T-helper 17 cell (primary cell): ENCODE measurements at regions not wholly inside any gene's neighbourhood (a gene's known extent, or its start where the extent isn't known, plus 50 kb on each side); places are given as distances from the start of the nearest gene placed in this dataset.

ENCODE experiments used
- ATAC-seq: fragments of 150-1000 bp; cut with Tn5 transposase; 2 replicates; pipeline ENCODE4 v1.10.0; 2021; ENCODE audit warnings: mild to moderate bottlenecking, moderate library complexity
- DNase-seq, 3 donors: peaks; one replicate each; pipeline versions ENCODE4 v3.0.0 to v3.0.0-alpha.2; 2020 to 2021
- H3K9me3 ChIP-seq: one replicate; pipeline ENCODE4 v1.7.0; 2013; ENCODE audit warnings: low read length, mild to moderate bottlenecking; ENCODE audit not compliant: control insufficient read depth, poor library complexity, severe bottlenecking
- H3K27ac Mint-ChIP-seq: one replicate; pipeline ENCODE4 v1.8.0; 2022; ENCODE audit warnings: mild to moderate bottlenecking, moderate library complexity, mixed read lengths
- H3K27me3 Mint-ChIP-seq: one replicate; pipeline ENCODE4 v1.8.0; 2022; ENCODE audit warnings: mixed read lengths
- H3K36me3 Mint-ChIP-seq: one replicate; pipeline ENCODE4 v1.8.0; 2022; ENCODE audit warnings: low read depth, mixed read lengths
- H3K4me1 Mint-ChIP-seq: one replicate; pipeline ENCODE4 v1.8.0; 2022; ENCODE audit warnings: mild to moderate bottlenecking, mixed read lengths
- H3K4me3 Mint-ChIP-seq: one replicate; pipeline ENCODE4 v1.8.0; 2022; ENCODE audit warnings: mild to moderate bottlenecking, moderate library complexity, mixed read lengths

- H3K36me3 Mint-ChIP-seq: no peaks in the 10 kb centered on the region
- no peaks in the 10 kb centered on the region for H3K9me3 ChIP-seq
- H3K4me3 Mint-ChIP-seq: no peak overlapping the region
- H3K4me1 Mint-ChIP-seq: peaks cover 23% of the 10 kb centered on the region
- H3K27ac Mint-ChIP-seq: no peak overlapping the region
- peaks cover 25% of the 10 kb centered on the region for H3K27me3 Mint-ChIP-seq
- ATAC-seq (no peak), DNase-seq (no peak)
Observed at GRCh38 chr11:8340296-8340695, 76.6 kb upstream of the LMO1 start.

- peaks cover 19% of the 10 kb centered on the region for H3K27me3 Mint-ChIP-seq
- DNase-seq (no peak), ATAC-seq (no peak)
- no peak overlapping the region for H3K27ac Mint-ChIP-seq
- no peaks in the 10 kb centered on the region for H3K36me3 Mint-ChIP-seq
- H3K9me3 ChIP-seq: no peaks in the 10 kb centered on the region
- H3K4me3 Mint-ChIP-seq: no peak overlapping the region
- peaks cover 23% of the 10 kb centered on the region for H3K4me1 Mint-ChIP-seq
Observed at GRCh38 chr11:8339592-8340022, 75.9 kb upstream of the LMO1 start.

GRCh38 chr11:8338138-8338537 lies 74.5 kb upstream of the LMO1 start:
- Mint-ChIP-seq H3K36me3 (no peaks in the 10 kb centered on the region), H3K4me3 (no peak overlapping the region), H3K27ac (no peak overlapping the region), H3K4me1 (peaks cover 17% of the 10 kb centered on the region), H3K27me3 (peaks cover 24% of the 10 kb centered on the region)
- no peak for DNase-seq
- H3K9me3 ChIP-seq: no peaks in the 10 kb centered on the region
- no peak for ATAC-seq

GRCh38 chr11:8337130-8337795 lies 73.6 kb upstream of the LMO1 start:
- DNase-seq: no peak
- ATAC-seq: no peak
- H3K36me3 Mint-ChIP-seq: no peaks in the 10 kb centered on the region
- no peaks in the 10 kb centered on the region for H3K9me3 ChIP-seq
- no peak overlapping the region for H3K4me3 Mint-ChIP-seq
- peaks cover 9% of the 10 kb centered on the region for H3K4me1 Mint-ChIP-seq
- no peak overlapping the region for H3K27ac Mint-ChIP-seq
- H3K27me3 Mint-ChIP-seq: peaks cover 18% of the 10 kb centered on the region

GRCh38 chr11:8336356-8337129 lies 72.9 kb upstream of the LMO1 start:
- no peak overlapping the region for H3K4me3 Mint-ChIP-seq
- no peaks in the 10 kb centered on the region for H3K9me3 ChIP-seq
- H3K36me3 Mint-ChIP-seq: no peaks in the 10 kb centered on the region
- H3K4me1 Mint-ChIP-seq: peaks cover 9% of the 10 kb centered on the region
- H3K27ac Mint-ChIP-seq: no peak overlapping the region
- no peak for ATAC-seq
- peaks cover 16% of the 10 kb centered on the region for H3K27me3 Mint-ChIP-seq
- DNase-seq: no peak

GRCh38 chr11:8335683-8336082 lies 72.0 kb upstream of the LMO1 start:
- no peak for ATAC-seq
- no peak for DNase-seq
- Mint-ChIP-seq H3K4me1 (peaks cover 9% of the 10 kb centered on the region), H3K27me3 (peaks cover 21% of the 10 kb centered on the region), H3K36me3 (no peaks in the 10 kb centered on the region), H3K4me3 (no peak overlapping the region), H3K27ac (no peak overlapping the region)
- H3K9me3 ChIP-seq: no peaks in the 10 kb centered on the region

GRCh38 chr11:8335186-8335585 lies 71.5 kb upstream of the LMO1 start:
- no peak for DNase-seq
- Mint-ChIP-seq H3K27me3 (peaks cover 21% of the 10 kb centered on the region), H3K4me1 (peaks cover 9% of the 10 kb centered on the region), H3K4me3 (no peak overlapping the region), H3K27ac (no peak overlapping the region), H3K36me3 (no peaks in the 10 kb centered on the region)
- H3K9me3 ChIP-seq: no peaks in the 10 kb centered on the region
- ATAC-seq: no peak

- no peaks in the 10 kb centered on the region for H3K9me3 ChIP-seq
- DNase-seq: no peak
- Mint-ChIP-seq H3K4me1 (peaks cover 9% of the 10 kb centered on the region), H3K4me3 (no peak overlapping the region), H3K27me3 (peaks cover 21% of the 10 kb centered on the region), H3K36me3 (no peaks in the 10 kb centered on the region), H3K27ac (no peak overlapping the region)
- no peak for ATAC-seq
Observed at GRCh38 chr11:8333811-8334401, 70.2 kb upstream of the LMO1 start.

GRCh38 chr11:8333376-8333775 lies 69.7 kb upstream of the LMO1 start:
- no peak for ATAC-seq

GRCh38 chr11:8332891-8333290 lies 69.2 kb upstream of the LMO1 start:
- no peak for DNase-seq
- Mint-ChIP-seq H3K4me3 (no peak overlapping the region), H3K36me3 (no peaks in the 10 kb centered on the region), H3K27me3 (peaks cover 18% of the 10 kb centered on the region), H3K4me1 (peaks cover 8% of the 10 kb centered on the region), H3K27ac (no peak overlapping the region)
- no peak for ATAC-seq
- H3K9me3 ChIP-seq: no peaks in the 10 kb centered on the region

More at GRCh38 chr11:8333376-8333775, 69.7 kb upstream of the LMO1 start:
- H3K36me3 Mint-ChIP-seq: no peaks in the 10 kb centered on the region
- H3K27ac Mint-ChIP-seq: no peak overlapping the region
- H3K27me3 Mint-ChIP-seq: peaks cover 21% of the 10 kb centered on the region
- no peak overlapping the region for H3K4me3 Mint-ChIP-seq
- peaks cover 10% of the 10 kb centered on the region for H3K4me1 Mint-ChIP-seq
- DNase-seq: no peak
- no peaks in the 10 kb centered on the region for H3K9me3 ChIP-seq

- H3K36me3 Mint-ChIP-seq: no peaks in the 10 kb centered on the region
- H3K9me3 ChIP-seq: no peaks in the 10 kb centered on the region
- no peak overlapping the region for H3K4me3 Mint-ChIP-seq
- no peak overlapping the region for H3K27ac Mint-ChIP-seq
- DNase-seq: no peak
- peaks cover 3% of the 10 kb centered on the region for H3K4me1 Mint-ChIP-seq
- ATAC-seq: peak; percentile 48
- peaks cover 14% of the 10 kb centered on the region for H3K27me3 Mint-ChIP-seq
Observed at GRCh38 chr11:8332196-8332595, 68.5 kb upstream of the LMO1 start.

GRCh38 chr11:8331767-8332166 lies 68.1 kb upstream of the LMO1 start:
- H3K4me1 Mint-ChIP-seq: peaks cover 2% of the 10 kb centered on the region
- peaks cover 14% of the 10 kb centered on the region for H3K27me3 Mint-ChIP-seq
- no peaks in the 10 kb centered on the region for H3K36me3 Mint-ChIP-seq
- no peaks in the 10 kb centered on the region for H3K9me3 ChIP-seq
- H3K27ac Mint-ChIP-seq: no peak overlapping the region
- ATAC-seq (no peak), DNase-seq (no peak)
- H3K4me3 Mint-ChIP-seq: no peak overlapping the region

GRCh38 chr11:8330896-8331295 lies 67.2 kb upstream of the LMO1 start:
- no peak for DNase-seq
- Mint-ChIP-seq H3K27me3 (peaks cover 14% of the 10 kb centered on the region), H3K36me3 (no peaks in the 10 kb centered on the region), H3K4me3 (no peak overlapping the region), H3K27ac (no peak overlapping the region), H3K4me1 (peaks cover 2% of the 10 kb centered on the region)
- H3K9me3 ChIP-seq: no peaks in the 10 kb centered on the region
- no peak for ATAC-seq
